ENCODE measurements at regions not wholly inside any gene's neighbourhood (a gene's known extent, or its start where the extent isn't known, plus 50 kb on each side); places are given as distances from the start of the nearest gene placed in this dataset.

DNA sequence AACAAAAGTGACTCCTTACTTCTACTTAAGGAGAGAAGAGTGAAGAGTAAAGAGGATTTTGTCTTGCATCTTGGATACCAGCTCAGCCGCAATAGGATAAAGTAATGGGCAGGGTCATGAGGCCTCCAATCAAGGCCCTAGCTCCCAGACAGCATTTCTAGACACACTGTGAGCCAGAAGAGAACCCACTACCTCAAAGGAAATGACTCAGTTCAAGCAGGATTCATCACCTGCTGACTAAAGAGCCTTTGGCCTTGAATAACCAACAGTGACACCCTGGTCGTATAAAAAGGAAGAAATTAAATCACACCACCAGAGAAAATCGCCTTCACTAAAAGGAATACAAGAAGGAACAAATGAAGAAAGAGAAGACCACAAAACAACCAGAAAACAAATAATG lies 416.1 kb downstream of the PCDH18 start:
- Mint-ChIP-seq H3K27ac (no peak overlapping the region), H3K9me3 (peaks cover 0 to 2% (median 0%) of the 10 kb centered on the region in 7 donors), H3K4me1 (no peaks in the 10 kb centered on the region), H3K27me3 (ENCODE audit: low read depth in 3 of 3) (peaks cover 0 to 3% (median 0%) of the 10 kb centered on the region in 3 donors), H3K4me3 (no peak overlapping the region), H3K36me3 (no peaks in the 10 kb centered on the region)
- TF ChIP-seq, protein P1, sequence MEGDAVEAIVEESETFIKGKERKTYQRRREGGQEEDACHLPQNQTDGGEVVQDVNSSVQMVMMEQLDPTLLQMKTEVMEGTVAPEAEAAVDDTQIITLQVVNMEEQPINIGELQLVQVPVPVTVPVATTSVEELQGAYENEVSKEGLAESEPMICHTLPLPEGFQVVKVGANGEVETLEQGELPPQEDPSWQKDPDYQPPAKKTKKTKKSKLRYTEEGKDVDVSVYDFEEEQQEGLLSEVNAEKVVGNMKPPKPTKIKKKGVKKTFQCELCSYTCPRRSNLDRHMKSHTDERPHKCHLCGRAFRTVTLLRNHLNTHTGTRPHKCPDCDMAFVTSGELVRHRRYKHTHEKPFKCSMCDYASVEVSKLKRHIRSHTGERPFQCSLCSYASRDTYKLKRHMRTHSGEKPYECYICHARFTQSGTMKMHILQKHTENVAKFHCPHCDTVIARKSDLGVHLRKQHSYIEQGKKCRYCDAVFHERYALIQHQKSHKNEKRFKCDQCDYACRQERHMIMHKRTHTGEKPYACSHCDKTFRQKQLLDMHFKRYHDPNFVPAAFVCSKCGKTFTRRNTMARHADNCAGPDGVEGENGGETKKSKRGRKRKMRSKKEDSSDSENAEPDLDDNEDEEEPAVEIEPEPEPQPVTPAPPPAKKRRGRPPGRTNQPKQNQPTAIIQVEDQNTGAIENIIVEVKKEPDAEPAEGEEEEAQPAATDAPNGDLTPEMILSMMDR (IDR thresholded peaks at IDR 0.05): no peak
- no peak for DNase-seq
- H3K27me3 ChIP-seq (ENCODE audit: control insufficient read depth in 2 of 2, insufficient read depth in 2 of 2, low read length in 2 of 2): no peaks in the 10 kb centered on the region
- no peak overlapping the region for H3K9ac ChIP-seq (ENCODE audit: insufficient read depth, low read length, poor library complexity, severe bottlenecking)
- no peak overlapping the region for H3K27ac ChIP-seq (ENCODE audit: low read depth in 1 of 2, low read length in 2 of 2)
- H3K9me3 ChIP-seq (replicated peaks in 1 of 2; ENCODE audit: control insufficient read depth in 1 of 2, insufficient read depth in 1 of 2, low read length in 2 of 2): no peaks in the 10 kb centered on the region
- no peaks in the 10 kb centered on the region for H3K4me1 ChIP-seq (ENCODE audit: control insufficient read depth in 1 of 2, insufficient read depth in 2 of 2, low read length in 2 of 2)
- no peak overlapping the region for H3K4me3 ChIP-seq (replicated peaks in 1 of 3; ENCODE audit: low read depth in 2 of 3, low read length in 3 of 3)
- no CpG with 5 or more reads among the region's 3 CpGs for WGBS (ENCODE audit: insufficient coverage)
- no peaks in the 10 kb centered on the region for H3K79me2 ChIP-seq (ENCODE audit: insufficient read depth, low read length)
- no peak overlapping the region for H2AFZ ChIP-seq (ENCODE audit: insufficient read depth, low read depth, low read length, poor library complexity, severe bottlenecking)
- H3K36me3 ChIP-seq (replicated peaks in 1 of 2; ENCODE audit: control insufficient read depth in 1 of 2, insufficient read depth in 2 of 2, low read length in 2 of 2): no peaks in the 10 kb centered on the region
- H3K4me2 ChIP-seq (replicated peaks; ENCODE audit: extremely low read depth, low read length, poor library complexity, severe bottlenecking): no peak overlapping the region
- intact Hi-C loops (cut with micrococcal nuclease): no loop called here
- H4K20me1 ChIP-seq (ENCODE audit: insufficient read depth, low read length): no peaks in the 10 kb centered on the region

DNA sequence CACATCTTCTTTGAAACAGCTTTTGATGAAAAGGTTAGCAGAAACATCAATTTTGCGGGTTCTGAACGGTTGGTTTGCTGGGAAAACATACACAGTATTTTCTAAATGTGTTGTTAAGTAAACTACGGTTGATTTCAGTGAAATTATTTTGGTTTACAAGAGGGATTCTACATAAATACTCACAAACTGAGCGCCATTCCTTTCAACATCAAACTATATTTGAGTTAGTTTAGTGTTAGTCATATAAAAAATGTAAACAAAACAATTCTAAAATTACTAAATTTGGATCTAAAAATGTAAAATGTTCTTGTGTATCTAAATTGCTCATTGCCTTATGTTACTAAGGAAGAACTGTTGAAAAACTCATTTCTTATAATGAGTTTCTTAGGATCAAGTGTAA lies 425.6 kb downstream of the PCDH18 start:
- no peaks in the 10 kb centered on the region for H3K4me1 Mint-ChIP-seq
- no CpG with 5 or more reads among the region's 4 CpGs for WGBS (ENCODE audit: insufficient coverage)
- H3K27me3 ChIP-seq (ENCODE audit: control insufficient read depth in 2 of 2, insufficient read depth in 2 of 2, low read length in 2 of 2): no peaks in the 10 kb centered on the region
- no peak overlapping the region for H3K4me2 ChIP-seq (replicated peaks; ENCODE audit: extremely low read depth, low read length, poor library complexity, severe bottlenecking)
- no peak overlapping the region for H3K4me3 Mint-ChIP-seq
- H4K20me1 ChIP-seq (ENCODE audit: insufficient read depth, low read length): no peaks in the 10 kb centered on the region
- H3K27me3 Mint-ChIP-seq (ENCODE audit: low read depth in 3 of 3): no peaks in the 10 kb centered on the region
- no peaks in the 10 kb centered on the region for H3K9me3 Mint-ChIP-seq
- no peaks in the 10 kb centered on the region for H3K36me3 Mint-ChIP-seq
- H3K79me2 ChIP-seq (ENCODE audit: insufficient read depth, low read length): no peaks in the 10 kb centered on the region
- DNase-seq: no peak
- H3K9ac ChIP-seq (ENCODE audit: insufficient read depth, low read length, poor library complexity, severe bottlenecking): no peak overlapping the region
- no peak overlapping the region for H3K27ac Mint-ChIP-seq
- no peaks in the 10 kb centered on the region for H3K36me3 ChIP-seq (replicated peaks in 1 of 2; ENCODE audit: control insufficient read depth in 1 of 2, insufficient read depth in 2 of 2, low read length in 2 of 2)
- no peaks in the 10 kb centered on the region for H3K9me3 ChIP-seq (replicated peaks in 1 of 2; ENCODE audit: control insufficient read depth in 1 of 2, insufficient read depth in 1 of 2, low read length in 2 of 2)
- H3K4me3 ChIP-seq (replicated peaks in 1 of 3; ENCODE audit: low read depth in 2 of 3, low read length in 3 of 3): no peak overlapping the region
- TF ChIP-seq, protein P1 (IDR thresholded peaks at IDR 0.05): no peak
- H3K27ac ChIP-seq (ENCODE audit: low read depth in 1 of 2, low read length in 2 of 2): no peak overlapping the region
- no peaks in the 10 kb centered on the region for H3K4me1 ChIP-seq (ENCODE audit: control insufficient read depth in 1 of 2, insufficient read depth in 2 of 2, low read length in 2 of 2)
- H2AFZ ChIP-seq (ENCODE audit: insufficient read depth, low read depth, low read length, poor library complexity, severe bottlenecking): no peak overlapping the region
- intact Hi-C loops (cut with micrococcal nuclease): no loop called here
